HepG2 (cell line): ENCODE measurements at regions not wholly inside any gene's neighbourhood (a gene's known extent, or its start where the extent isn't known, plus 50 kb on each side); places are given as distances from the start of the nearest gene placed in this dataset.
A peak's percentile ranks its signal among the peaks of the same experiment; 100 is the strongest.

Experiments
- ATAC-seq: fragments of 200-7000 bp; cut with Tn5 transposase; 3 replicates; pipeline ENCODE4 v1.9.1; 2020; ENCODE audit warnings: mild to moderate bottlenecking, moderate library complexity
- BruUV-seq: library from RNA; stranded (reverse); fragments of 400-500 nt; replicated peaks from 2 replicates; lab custom pipeline; 2021; lab: Mats Ljungman, UMichigan
- CTCF ChIA-PET: fragments of 300-600 bp; formaldehyde crosslinking; extraction: SDS; loops from one replicate; lab custom pipeline; 2021; ENCODE audit warnings: low total read pairs, inconsistent platforms, low intra/inter-chr PET ratio; lab: Yijun Ruan, JAX
- POLR2A ChIA-PET: fragments of 350-600 bp; sonication (Branson Sonifier 250); formaldehyde crosslinking; loops from one replicate; lab custom pipeline; 2020; ENCODE audit warnings: antibody characterized with exemption, inconsistent platforms; lab: Yijun Ruan, JAX
- DNase-seq: peaks from one replicate; pipeline ENCODE4 v3.0.0-alpha.2; 2015; ENCODE audit warnings: low spot score
- FAIRE-seq: peaks from 3 replicates; lab custom pipeline; 2011; peaks lifted over from hg19 to GRCh38; lab: Jason Lieb, UNC
- H2AFZ ChIP-seq: one replicate; pipeline ENCODE4 v1.6.1; 2011; ENCODE audit warnings: low read length, inconsistent platforms
- H3K27ac ChIP-seq: fragments of 300-600 bp; 3 replicates; pipeline ENCODE4 v1.8.0; 2011; ENCODE audit warnings: mixed run types, mild to moderate bottlenecking, mixed read lengths, low read length, inconsistent platforms; ENCODE audit not compliant: insufficient read depth; ENCODE audit errors: extremely low read length
- H3K27me3 ChIP-seq, 2 experiments: fragments of 200-600 bp in 1 of 2; 2 replicates in 1 of 2; 3 replicates in 1 of 2; pipeline versions ENCODE4 v1.6.0 to v1.8.0; 2011; ENCODE audit warnings: low read length in 2 of 2, mild to moderate bottlenecking in 2 of 2, moderate library complexity in 2 of 2, inconsistent platforms in 1 of 2; ENCODE audit not compliant: insufficient read depth in 2 of 2, control insufficient read depth in 1 of 2
- H3K36me3 ChIP-seq, 2 experiments: fragments of 200-600 bp in 1 of 2; replicated peaks in 1 of 2; 2 replicates in 1 of 2; 3 replicates in 1 of 2; pipeline versions ENCODE4 v1.5.1 to v1.8.0; 2011; ENCODE audit warnings: low read length in 2 of 2, inconsistent platforms in 1 of 2; ENCODE audit not compliant: insufficient read depth in 2 of 2, control insufficient read depth in 1 of 2
- H3K4me1 ChIP-seq: 2 replicates; pipeline ENCODE4 v1.5.1; 2012; ENCODE audit warnings: low read length, inconsistent platforms; ENCODE audit not compliant: insufficient read depth
- H3K4me2 ChIP-seq: 2 replicates; pipeline ENCODE4 v1.6.0; 2011; ENCODE audit warnings: low read depth, low read length, inconsistent platforms
- H3K4me3 ChIP-seq, 3 experiments: fragments of 200-600 bp in 1 of 3; sonication (generic), shearing (Covaris generic) in 1 of 3; replicated peaks in 1 of 3; 2 replicates each; pipeline ENCODE4 v1.5.1; 2011 to 2016; ENCODE audit warnings: low read length in 3 of 3, inconsistent platforms in 2 of 3, low read depth in 2 of 3, mild to moderate bottlenecking in 2 of 3, control low read depth in 1 of 3, mixed read lengths in 1 of 3; ENCODE audit not compliant: insufficient read depth in 1 of 3
- H3K79me2 ChIP-seq: one replicate; pipeline ENCODE4 v1.6.1; 2011; ENCODE audit warnings: low read length, inconsistent platforms; ENCODE audit not compliant: insufficient read depth
- H3K9ac ChIP-seq: 2 replicates; pipeline ENCODE4 v1.6.0; 2011; ENCODE audit warnings: mild to moderate bottlenecking, low read depth, low read length, inconsistent platforms; ENCODE audit not compliant: insufficient read depth
- H3K9me3 ChIP-seq: 2 replicates; pipeline ENCODE4 v1.5.1; 2012; ENCODE audit warnings: mild to moderate bottlenecking, low read length
- H4K20me1 ChIP-seq: 2 replicates; pipeline ENCODE4 v1.6.0; 2011; ENCODE audit warnings: inconsistent platforms, mild to moderate bottlenecking, low read length, moderate library complexity; ENCODE audit not compliant: insufficient read depth
- ARID5B ChIP-seq: IDR thresholded peaks from 2 replicates; pipeline ENCODE4 v1.4.0; 2020; ENCODE audit warnings: mild to moderate bottlenecking, missing genetic modification reagents
- FOXM1 ChIP-seq: sonication (generic); formaldehyde crosslinking; IDR thresholded peaks from 2 replicates; pipeline ENCODE4 v1.5.0; 2020; ENCODE audit warnings: missing genetic modification reagents
- MEIS1 ChIP-seq: sonication (generic); formaldehyde crosslinking; IDR thresholded peaks from 2 replicates; pipeline ENCODE4 v1.9.0; 2021; ENCODE audit warnings: mild to moderate bottlenecking, missing genetic modification reagents, moderate library complexity, borderline replicate concordance
- NR2F1 ChIP-seq, 2 experiments: fragments of 450-650 bp in 1 of 2; formaldehyde crosslinking in 1 of 2; IDR thresholded peaks; 2 replicates each; pipeline versions ENCODE4 v1.5.0 to v1.6.1; 2016 to 2020; ENCODE audit warnings: mild to moderate bottlenecking in 1 of 2, missing compliant biosample characterization in 1 of 2, missing genetic modification reagents in 1 of 2, moderate library complexity in 1 of 2
- SNAPC2 ChIP-seq: sonication (generic); formaldehyde crosslinking; IDR thresholded peaks from 2 replicates; pipeline ENCODE4 v1.8.1; 2022; ENCODE audit warnings: mild to moderate bottlenecking, missing genetic modification reagents
- ZBTB44 ChIP-seq: sonication (generic); formaldehyde crosslinking; IDR thresholded peaks from 2 replicates; pipeline ENCODE4 v1.4.0; 2020; ENCODE audit warnings: missing genetic modification reagents
- ZC3H4 ChIP-seq: sonication (generic); formaldehyde crosslinking; IDR thresholded peaks from 2 replicates; pipeline ENCODE4 v1.4.0; 2020; ENCODE audit warnings: missing genetic modification reagents, borderline replicate concordance
- ZNF274 ChIP-seq: sonication (generic); formaldehyde crosslinking; IDR thresholded peaks from 2 replicates; pipeline ENCODE4 v1.5.1; 2020; ENCODE audit warnings: mild to moderate bottlenecking, missing genetic modification reagents
- ZNF451 ChIP-seq: sonication (generic); formaldehyde crosslinking; IDR thresholded peaks from 2 replicates; pipeline ENCODE4 v1.5.0; 2020; ENCODE audit warnings: mild to moderate bottlenecking, missing genetic modification reagents
- ZNF558 ChIP-seq: sonication (generic); formaldehyde crosslinking; IDR thresholded peaks from 2 replicates; pipeline ENCODE4 v1.9.0; 2022; ENCODE audit warnings: mild to moderate bottlenecking, missing genetic modification reagents, borderline replicate concordance
- ZNF747 ChIP-seq: sonication (generic); formaldehyde crosslinking; IDR thresholded peaks from 2 replicates; pipeline ENCODE4 v1.8.1; 2023; ENCODE audit warnings: missing genetic modification reagents, mild to moderate bottlenecking, borderline replicate concordance
- WGBS: methylation state at CpG from one replicate; pipeline ENCODE4 v1.1.6; 2017; ENCODE audit warnings: low lambda C conversion rate; 5-methylcytosine and 5-hydroxymethylcytosine counted together
- in situ Hi-C: cut with HindIII; loops from 2 replicates; pipeline ENCODE4 v1.10.0; 2017; ENCODE audit warnings: low pct_unique_long_range_greater_than_20kb; ENCODE audit not compliant: extremely low pct_ligation_motif_present
- intact Hi-C: fragments of 100-400 bp; cut with micrococcal nuclease; formaldehyde crosslinking; loops from one replicate; pipeline ENCODE4 v1.10.0; 2022; ENCODE audit not compliant: unreplicated experiment
- TF ChIP-seq, protein P1 (sequence below): sonication (generic); formaldehyde crosslinking; IDR thresholded peaks from 2 replicates; pipeline ENCODE4 v1.4.0; 2020; ENCODE audit warnings: mild to moderate bottlenecking, missing genetic modification reagents
- TF ChIP-seq, protein P2 (sequence below), 2 experiments: sonication (generic) in 1 of 2; formaldehyde crosslinking in 1 of 2; IDR thresholded peaks; 2 replicates each; pipeline versions ENCODE4 v1.4.0 to v1.6.1; 2016 to 2020; ENCODE audit warnings: borderline replicate concordance in 1 of 2, low read depth in 1 of 2, mild to moderate bottlenecking in 1 of 2, missing genetic modification reagents in 1 of 2

DNA sequence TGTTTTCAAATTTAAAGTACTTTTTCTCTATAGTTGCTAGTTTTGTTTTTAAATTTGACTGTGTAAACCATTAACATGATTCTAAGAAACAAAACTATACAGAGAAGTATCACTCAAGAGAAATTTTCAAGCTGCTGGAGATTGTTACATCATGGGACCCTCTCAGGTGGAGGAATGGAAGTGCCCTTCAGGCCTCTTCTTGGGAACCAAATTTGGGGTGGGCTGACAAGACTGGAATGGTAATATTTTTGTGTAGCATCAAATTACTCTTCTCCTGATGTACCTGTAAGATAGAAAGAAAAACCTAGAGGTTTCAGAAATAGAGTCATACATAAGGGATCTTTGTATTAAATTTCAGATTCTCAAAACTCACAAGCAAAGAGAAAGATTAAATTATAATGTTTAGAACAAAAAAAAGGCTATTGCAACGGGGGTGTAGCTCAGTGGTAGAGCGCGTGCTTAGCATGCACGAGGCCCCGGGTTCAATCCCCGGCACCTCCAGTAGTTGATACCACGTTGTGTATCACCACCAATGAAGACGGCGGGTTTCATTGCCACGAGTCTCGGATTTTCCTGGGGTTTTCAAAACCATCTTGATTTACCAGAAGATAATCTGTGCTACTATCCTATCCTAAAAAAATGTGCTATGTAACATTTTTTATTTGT is 193.7 kb downstream of the GPX5 start:
- Histone ChIP-seq H3K9me3 (no peaks in the 10 kb centered on the region), H3K4me2 (no peak overlapping the region), H3K4me3 (no peak overlapping the region; a peak in 1 of 6 replicates), H2AFZ (no peak overlapping the region), H3K27ac (no peak overlapping the region), H3K27me3 (no peaks in the 10 kb centered on the region), H3K9ac (no peak overlapping the region), H3K4me1 (peaks cover 25% of the 10 kb centered on the region), H4K20me1 (no peaks in the 10 kb centered on the region), H3K36me3 (no peaks in the 10 kb centered on the region), H3K79me2 (no peaks in the 10 kb centered on the region)
- in situ Hi-C loops (no loop called here), intact Hi-C loops (no loop called here)
- 4% methylated on average over 11 of the region's 11 CpGs for WGBS
- peak; percentile 35 for DNase-seq
- ChIA-PET CTCF (no interaction called here), POLR2A (interaction anchor here (1.1 kb wide), 1 partner anchor 9 kb away, joined by 3 read pairs; no protein-coding TSS in a partner anchor)
- FAIRE-seq, result no peak
- ATAC-seq, result peak; percentile 45; the same call in 1 of the 3 replicates
- BruUV-seq, result no TSS peak
- no peak for TF ChIP-seq ZNF274 (CRISPR knock-in tag)
- TF ChIP-seq NR2F1 (CRISPR knock-in tag; IDR thresholded peaks at IDR 0.05), result no peak
- TF ChIP-seq SNAPC2 (CRISPR knock-in tag), result no peak
- TF ChIP-seq ZBTB44 (CRISPR knock-in tag), result no peak
- no peak for TF ChIP-seq ZNF451 (CRISPR knock-in tag)
- no peak for TF ChIP-seq ZNF558 (CRISPR knock-in tag)
- no peak for TF ChIP-seq ZNF747
- TF ChIP-seq, protein P1, sequence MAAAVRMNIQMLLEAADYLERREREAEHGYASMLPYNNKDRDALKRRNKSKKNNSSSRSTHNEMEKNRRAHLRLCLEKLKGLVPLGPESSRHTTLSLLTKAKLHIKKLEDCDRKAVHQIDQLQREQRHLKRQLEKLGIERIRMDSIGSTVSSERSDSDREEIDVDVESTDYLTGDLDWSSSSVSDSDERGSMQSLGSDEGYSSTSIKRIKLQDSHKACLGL (CRISPR knock-in tag), result no peak
- peak; percentile 16; the same call in 1 of the 2 replicates for TF ChIP-seq ARID5B (CRISPR knock-in tag)
- TF ChIP-seq FOXM1 (CRISPR knock-in tag), result no peak
- TF ChIP-seq MEIS1 (CRISPR knock-in tag), result no peak
- no peak for TF ChIP-seq ZC3H4 (CRISPR knock-in tag)
- TF ChIP-seq, protein P2, sequence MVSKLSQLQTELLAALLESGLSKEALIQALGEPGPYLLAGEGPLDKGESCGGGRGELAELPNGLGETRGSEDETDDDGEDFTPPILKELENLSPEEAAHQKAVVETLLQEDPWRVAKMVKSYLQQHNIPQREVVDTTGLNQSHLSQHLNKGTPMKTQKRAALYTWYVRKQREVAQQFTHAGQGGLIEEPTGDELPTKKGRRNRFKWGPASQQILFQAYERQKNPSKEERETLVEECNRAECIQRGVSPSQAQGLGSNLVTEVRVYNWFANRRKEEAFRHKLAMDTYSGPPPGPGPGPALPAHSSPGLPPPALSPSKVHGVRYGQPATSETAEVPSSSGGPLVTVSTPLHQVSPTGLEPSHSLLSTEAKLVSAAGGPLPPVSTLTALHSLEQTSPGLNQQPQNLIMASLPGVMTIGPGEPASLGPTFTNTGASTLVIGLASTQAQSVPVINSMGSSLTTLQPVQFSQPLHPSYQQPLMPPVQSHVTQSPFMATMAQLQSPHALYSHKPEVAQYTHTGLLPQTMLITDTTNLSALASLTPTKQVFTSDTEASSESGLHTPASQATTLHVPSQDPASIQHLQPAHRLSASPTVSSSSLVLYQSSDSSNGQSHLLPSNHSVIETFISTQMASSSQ (IDR thresholded peaks at IDR 0.05; ENCODE audit: low read depth), result no peak
- TF ChIP-seq, protein P2 (CRISPR knock-in tag; IDR thresholded peaks at IDR 0.05; ENCODE audit: borderline replicate concordance), result no peak
